ENCODE measurements at regions not wholly inside any gene's neighbourhood (a gene's known extent, or its start where the extent isn't known, plus 50 kb on each side); places are given as distances from the start of the nearest gene placed in this dataset.

- no peak for TF ChIP-seq POLR2A (IDR thresholded peaks at IDR 0.05)
- TF ChIP-seq CTCF (IDR thresholded peaks at IDR 0.05): no peak
Measured at GRCh38 chr5:105617436-105618215, 2053.1 kb downstream of the EFNA5 start.
